ENCODE measurements at regions not wholly inside any gene's neighbourhood (a gene's known extent, or its start where the extent isn't known, plus 50 kb on each side); places are given as distances from the start of the nearest gene placed in this dataset.

- TF ChIP-seq, protein P1, sequence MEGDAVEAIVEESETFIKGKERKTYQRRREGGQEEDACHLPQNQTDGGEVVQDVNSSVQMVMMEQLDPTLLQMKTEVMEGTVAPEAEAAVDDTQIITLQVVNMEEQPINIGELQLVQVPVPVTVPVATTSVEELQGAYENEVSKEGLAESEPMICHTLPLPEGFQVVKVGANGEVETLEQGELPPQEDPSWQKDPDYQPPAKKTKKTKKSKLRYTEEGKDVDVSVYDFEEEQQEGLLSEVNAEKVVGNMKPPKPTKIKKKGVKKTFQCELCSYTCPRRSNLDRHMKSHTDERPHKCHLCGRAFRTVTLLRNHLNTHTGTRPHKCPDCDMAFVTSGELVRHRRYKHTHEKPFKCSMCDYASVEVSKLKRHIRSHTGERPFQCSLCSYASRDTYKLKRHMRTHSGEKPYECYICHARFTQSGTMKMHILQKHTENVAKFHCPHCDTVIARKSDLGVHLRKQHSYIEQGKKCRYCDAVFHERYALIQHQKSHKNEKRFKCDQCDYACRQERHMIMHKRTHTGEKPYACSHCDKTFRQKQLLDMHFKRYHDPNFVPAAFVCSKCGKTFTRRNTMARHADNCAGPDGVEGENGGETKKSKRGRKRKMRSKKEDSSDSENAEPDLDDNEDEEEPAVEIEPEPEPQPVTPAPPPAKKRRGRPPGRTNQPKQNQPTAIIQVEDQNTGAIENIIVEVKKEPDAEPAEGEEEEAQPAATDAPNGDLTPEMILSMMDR (IDR thresholded peaks at IDR 0.05), result no peak
- TF ChIP-seq EP300 (IDR thresholded peaks at IDR 0.05; ENCODE audit: low read depth), result no peak
These were observed 119.3 kb downstream of the TMCO5A start for GRCh38 chr15:38053776-38054175.

Data from transverse colon (tissue), 3 donors.